ENCODE measurements at regions not wholly inside any gene's neighbourhood (a gene's known extent, or its start where the extent isn't known, plus 50 kb on each side); places are given as distances from the start of the nearest gene placed in this dataset.

GRCh38 chr13:34070544-34071303, 252.8 kb downstream of the RFC3 start:
- no peak for TF ChIP-seq CTCF (IDR thresholded peaks at IDR 0.05; ENCODE audit: extremely low read depth, missing control alignments)
- no peak for DNase-seq (ENCODE audit: low spot score)

- DNase-seq (ENCODE audit: low spot score) = no peak
Observed at GRCh38 chr13:34076319-34076718, 258.4 kb downstream of the RFC3 start.

GRCh38 chr13:34076943-34077703, 259.2 kb downstream of the RFC3 start:
- no peak for TF ChIP-seq CTCF (IDR thresholded peaks at IDR 0.05; ENCODE audit: extremely low read depth, missing control alignments)
- peak; percentile 14 for DNase-seq (ENCODE audit: low spot score)

More at GRCh38 chr13:34076319-34076718, 258.4 kb downstream of the RFC3 start:
- TF ChIP-seq CTCF (IDR thresholded peaks at IDR 0.05; ENCODE audit: extremely low read depth, missing control alignments) = no peak

GRCh38 chr13:34078334-34078999, 260.5 kb downstream of the RFC3 start:
- no peak for TF ChIP-seq CTCF (IDR thresholded peaks at IDR 0.05; ENCODE audit: extremely low read depth, missing control alignments)

GRCh38 chr13:34085204-34085603, 267.3 kb downstream of the RFC3 start:
- no peak for TF ChIP-seq CTCF (IDR thresholded peaks at IDR 0.05; ENCODE audit: extremely low read depth, missing control alignments)
- DNase-seq (ENCODE audit: low spot score) = no peak

More at GRCh38 chr13:34078334-34078999, 260.5 kb downstream of the RFC3 start:
- DNase-seq (ENCODE audit: low spot score) = no peak

GRCh38 chr13:34086281-34086680, 268.3 kb downstream of the RFC3 start:
- DNase-seq (ENCODE audit: low spot score) = peak; percentile 10
- TF ChIP-seq CTCF (IDR thresholded peaks at IDR 0.05; ENCODE audit: extremely low read depth, missing control alignments) = no peak

- TF ChIP-seq CTCF (IDR thresholded peaks at IDR 0.05; ENCODE audit: extremely low read depth, missing control alignments) = no peak
Observed at GRCh38 chr13:34087791-34088190, 269.8 kb downstream of the RFC3 start.

More at GRCh38 chr13:34087791-34088190, 269.8 kb downstream of the RFC3 start:
- DNase-seq (ENCODE audit: low spot score) = no peak
